ENCODE measurements at regions not wholly inside any gene's neighbourhood (a gene's known extent, or its start where the extent isn't known, plus 50 kb on each side); places are given as distances from the start of the nearest gene placed in this dataset.

- no peak for TF ChIP-seq RAD21 (IDR thresholded peaks at IDR 0.05 in 1 of 2, conservative IDR thresholded peaks at IDR 0.05 in 1 of 2; ENCODE audit: low read depth in 2 of 2, low read length in 2 of 2)
- TF ChIP-seq E2F6 (IDR thresholded peaks at IDR 0.05), result no peak
These were observed 66.7 kb upstream of the RIPOR2 start (continued) for GRCh38 chr6:25002326-25003091.

Measured in H1 (cell line).